Stimulated activated CD4-positive, alpha-beta T cell treated with anti-CD3 and anti-CD28 coated beads, Interleukin-2, amount 100 ng/mL, for 48 hours (primary cell): ENCODE measurements at regions not wholly inside any gene's neighbourhood (a gene's known extent, or its start where the extent isn't known, plus 50 kb on each side); places are given as distances from the start of the nearest gene placed in this dataset.
"Not testable (repeated sequence)": the region's sequence is repeated elsewhere in the genome, so short reads cannot be mapped to it uniquely, and the experiment has no call there.

Experiments used
- DNase-seq, 2 donors: peaks; one replicate each; pipeline ENCODE4 v3.0.0-alpha.2; 2020

DNA sequence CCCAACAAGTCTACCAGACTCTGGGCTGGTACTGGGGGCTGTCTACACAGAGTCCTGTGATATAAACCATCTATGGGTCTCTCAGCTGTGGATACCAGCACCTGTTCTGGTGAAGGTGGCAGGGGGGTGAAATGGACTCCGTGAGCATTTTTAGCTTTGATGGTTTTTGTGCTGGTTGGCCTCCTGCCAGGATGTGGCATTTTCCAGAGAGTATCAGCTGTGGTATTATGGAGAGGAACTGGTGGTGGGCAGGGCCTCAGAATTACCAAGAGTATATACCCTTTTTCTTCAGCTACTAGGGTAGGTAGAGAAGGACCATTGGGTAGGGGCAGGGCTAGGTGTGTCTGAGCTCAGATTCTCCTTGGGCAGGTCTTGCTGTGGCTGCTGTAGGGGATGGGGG lies 1920.9 kb upstream of the PCDH20 start:
- no peak for DNase-seq

- no peak for DNase-seq
Observed at GRCh38 chr13:63327584-63327983, 1911.9 kb upstream of the PCDH20 start.

- DNase-seq = no peak
Observed at GRCh38 chr13:63323441-63323840, 1907.8 kb upstream of the PCDH20 start.

GRCh38 chr13:63311587-63311986 lies 1895.9 kb upstream of the PCDH20 start:
- DNase-seq = no peak

DNA sequence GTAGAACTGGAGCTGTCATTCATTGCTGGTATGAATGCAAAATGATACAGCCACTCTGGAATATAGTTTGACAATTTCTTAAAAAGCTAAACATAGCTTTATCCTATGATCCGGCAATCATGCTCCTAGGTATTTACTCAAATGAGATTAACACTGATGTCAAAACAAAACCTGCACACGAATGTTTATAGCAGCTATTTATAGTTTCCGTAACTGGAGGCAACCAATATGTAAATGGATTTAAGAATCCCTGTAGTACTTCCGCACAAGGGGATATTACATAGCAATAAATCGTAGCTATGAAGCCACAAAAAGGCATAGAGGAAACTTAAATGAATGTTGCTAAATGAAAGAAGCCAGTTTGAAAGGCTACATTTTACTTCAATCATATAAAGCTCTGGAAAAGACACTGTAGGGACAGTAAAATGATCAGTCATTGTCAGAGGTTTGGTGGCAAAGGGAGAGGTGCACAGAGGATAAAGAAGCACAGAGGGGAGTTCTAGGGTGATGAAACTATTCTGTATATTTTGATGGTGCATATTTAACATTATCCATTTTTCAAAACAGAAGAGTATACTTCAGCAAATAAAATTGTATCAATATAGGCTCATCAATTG lies 1893.0 kb upstream of the PCDH20 start:
- no peak for DNase-seq

DNA sequence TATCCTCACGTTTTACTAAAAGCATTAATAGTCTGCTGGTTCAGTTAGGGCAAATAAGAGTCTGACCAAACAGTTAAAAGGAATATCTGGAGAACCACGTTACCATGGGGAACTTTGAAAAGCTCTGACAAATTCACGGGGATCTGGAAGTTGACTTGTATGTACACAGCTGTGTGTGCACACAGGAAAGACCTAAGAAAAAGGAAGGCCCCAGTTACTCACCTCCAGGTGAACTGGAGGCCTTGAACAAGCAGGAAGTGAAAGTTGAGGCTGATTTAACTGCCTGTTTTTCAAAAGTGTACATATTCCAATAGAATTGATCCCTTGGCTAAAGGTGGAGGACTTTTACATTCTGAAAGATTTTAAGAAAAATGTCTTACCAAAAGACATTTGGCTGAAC lies 1891.6 kb upstream of the PCDH20 start:
- DNase-seq = no peak

GRCh38 chr13:63305641-63306133 lies 1890.0 kb upstream of the PCDH20 start:
- DNase-seq = no peak

DNA sequence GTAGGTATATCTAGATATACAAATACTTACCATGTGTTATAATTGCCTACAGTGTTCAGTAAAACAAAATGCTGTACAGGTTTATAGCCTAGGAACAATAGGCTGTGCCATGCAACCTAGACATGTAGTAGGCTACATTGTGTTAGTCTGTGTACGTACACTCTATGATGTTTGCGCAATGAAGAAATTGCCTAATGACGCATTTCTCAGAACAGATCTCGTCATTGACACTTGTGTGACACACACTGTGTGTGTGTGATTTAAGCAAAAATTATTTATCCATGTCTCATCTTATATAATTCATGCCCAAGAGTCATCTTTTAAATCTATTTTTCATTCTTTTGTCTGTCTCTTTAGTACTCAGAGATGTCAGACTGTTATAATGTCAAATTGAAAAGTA lies 1888.8 kb upstream of the PCDH20 start:
- DNase-seq = no peak

GRCh38 chr13:63299866-63300394 lies 1884.3 kb upstream of the PCDH20 start:
- DNase-seq = no peak

DNA sequence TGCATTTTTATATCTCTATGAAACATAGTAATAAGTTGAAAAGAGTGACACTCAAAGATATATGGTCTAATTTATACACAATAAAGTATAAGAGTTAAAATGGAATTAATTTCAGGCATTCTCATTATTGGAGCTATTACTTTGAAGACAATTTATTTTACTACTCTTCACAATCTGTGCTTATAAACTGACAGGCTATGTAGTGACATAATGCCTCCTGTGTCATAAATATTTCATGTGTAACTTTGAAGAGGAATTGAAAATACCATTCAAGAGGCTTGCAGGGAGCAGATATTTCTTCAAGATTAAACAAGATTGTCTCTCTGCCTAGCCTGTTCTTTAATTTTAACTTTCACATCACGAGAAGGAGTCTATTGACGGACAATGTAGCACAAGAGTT lies 1881.5 kb upstream of the PCDH20 start:
- no peak for DNase-seq

DNA sequence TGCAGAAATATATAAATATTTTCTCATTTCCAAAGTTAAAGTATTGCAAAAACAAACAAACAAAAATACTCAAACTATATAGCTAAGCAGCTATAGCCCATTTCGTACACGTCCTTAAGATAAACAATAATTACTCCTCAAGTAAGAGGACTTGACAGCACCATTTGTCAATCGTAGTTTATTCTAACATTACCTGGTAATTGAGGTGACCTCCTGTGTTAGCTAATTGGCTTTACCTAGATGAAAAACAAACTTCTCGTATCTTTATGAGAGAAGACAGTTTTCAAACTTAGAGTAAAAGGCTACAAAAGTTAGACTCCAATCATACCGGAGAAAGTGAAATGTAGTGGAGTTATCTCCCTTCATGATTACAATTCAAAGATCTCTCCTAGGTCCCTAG lies 1876.1 kb upstream of the PCDH20 start:
- no peak for DNase-seq

DNA sequence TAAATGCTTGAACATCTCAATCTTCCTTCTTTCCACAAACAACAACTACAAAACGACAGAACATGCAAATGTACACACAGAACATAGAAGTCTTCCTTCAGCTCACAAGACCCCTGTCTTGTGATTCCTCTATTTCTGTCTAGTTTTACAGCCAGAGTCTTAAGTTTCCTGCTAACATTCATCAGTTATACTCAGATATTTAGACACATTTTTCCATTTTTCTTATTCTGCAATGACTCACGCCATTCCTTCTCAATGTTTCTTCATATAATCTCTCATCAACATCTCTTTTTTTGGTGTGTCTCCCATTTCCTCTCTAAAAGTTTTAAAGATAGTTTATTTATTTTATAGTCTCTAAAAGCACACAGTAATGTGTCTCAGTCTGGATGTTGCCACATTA lies 1872.9 kb upstream of the PCDH20 start:
- no peak for DNase-seq

- DNase-seq = no peak
Observed at GRCh38 chr13:63287926-63288325, 1872.3 kb upstream of the PCDH20 start.

DNA sequence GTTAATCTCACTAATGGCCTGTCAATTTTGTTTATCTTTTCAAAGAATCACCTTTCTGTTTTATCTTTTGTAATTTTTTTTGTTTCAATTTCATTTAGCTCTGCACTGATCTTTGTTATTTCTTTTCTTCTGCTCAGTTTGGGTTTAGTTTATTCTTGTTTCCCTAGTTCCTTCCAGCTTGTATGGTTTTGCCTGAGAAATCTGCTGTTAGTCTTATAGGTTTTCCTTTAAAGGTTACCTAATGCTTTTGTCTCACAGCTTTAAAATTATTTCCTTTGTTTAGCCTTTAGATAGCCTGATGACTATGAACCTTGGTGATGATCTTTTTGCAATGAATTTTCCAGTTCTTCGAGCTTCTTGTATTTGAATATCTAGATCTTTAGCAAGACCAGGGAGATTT lies 1869.8 kb upstream of the PCDH20 start:
- no peak for DNase-seq

DNA sequence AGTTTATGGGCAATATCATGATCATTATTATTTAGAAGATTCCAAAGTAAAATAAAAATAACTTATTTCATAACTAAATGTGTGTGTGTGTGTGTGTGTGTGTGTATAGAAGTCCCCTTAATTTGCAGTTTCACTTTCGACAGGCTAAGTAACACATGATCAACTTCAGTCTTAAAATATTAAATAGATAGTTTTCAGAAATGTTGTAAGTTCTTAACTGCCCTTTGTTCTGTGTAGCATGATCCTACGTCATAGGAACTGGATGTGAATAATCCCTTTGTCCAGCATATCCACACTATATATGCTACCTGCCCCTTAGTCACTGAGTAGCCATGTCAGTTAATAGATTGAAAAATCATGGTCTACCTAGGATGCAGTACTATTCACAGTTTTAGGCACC lies 1863.5 kb upstream of the PCDH20 start:
- no peak for DNase-seq

DNA sequence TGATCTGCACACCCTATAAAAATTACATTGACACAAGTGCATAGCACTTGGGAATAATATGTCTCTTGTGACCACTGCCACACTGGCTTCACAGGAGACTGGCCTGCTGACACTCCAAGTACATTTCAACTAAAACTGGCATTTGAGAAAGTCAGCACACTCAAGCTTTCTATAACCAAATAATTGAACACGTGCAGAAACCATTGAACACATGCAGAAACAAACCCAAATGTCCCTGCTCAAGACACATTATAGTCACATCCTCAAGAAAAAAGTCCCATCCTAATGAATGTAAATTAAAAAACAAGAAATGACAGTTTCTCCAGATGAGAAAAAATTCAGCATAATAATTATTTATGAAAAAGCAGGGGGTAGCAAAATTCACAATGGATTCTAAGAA lies 1859.1 kb upstream of the PCDH20 start:
- DNase-seq = no peak

DNA sequence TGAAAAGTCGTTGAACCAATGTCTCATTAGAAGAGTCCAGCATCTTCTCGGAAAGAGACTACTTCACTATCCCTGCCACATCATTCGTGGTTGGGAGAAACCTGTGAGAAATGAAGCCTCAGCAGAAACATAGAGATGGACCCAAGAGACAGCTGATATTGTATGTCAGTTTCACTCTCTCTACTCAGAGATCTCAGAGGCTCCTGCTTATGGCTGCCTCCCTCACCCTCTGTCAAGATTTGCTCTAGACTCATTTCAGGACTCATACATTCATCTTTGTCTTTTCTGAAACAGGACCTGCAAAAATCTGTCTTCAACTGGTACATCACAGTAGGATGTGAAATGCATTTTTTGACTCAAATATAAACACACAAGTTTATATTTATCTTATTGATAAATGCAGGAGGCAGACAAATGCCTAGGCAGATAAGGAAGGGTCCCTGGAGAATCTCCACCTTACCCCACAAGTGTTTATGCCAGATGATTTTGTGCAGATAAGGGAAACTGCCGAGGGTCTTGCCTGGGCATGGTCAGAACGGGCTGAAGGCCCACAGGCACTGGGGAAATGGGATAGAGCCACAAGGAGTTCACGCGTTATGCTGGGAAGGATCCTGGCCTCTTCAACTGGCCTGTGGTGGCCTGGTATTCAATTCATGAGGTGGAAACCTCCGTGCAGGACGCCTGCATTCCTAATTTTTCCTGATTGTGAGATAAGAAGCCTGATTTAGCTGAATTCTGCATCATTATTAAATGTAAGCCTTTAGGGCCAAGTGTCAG lies 1834.0 kb upstream of the PCDH20 start:
- DNase-seq = no peak

DNA sequence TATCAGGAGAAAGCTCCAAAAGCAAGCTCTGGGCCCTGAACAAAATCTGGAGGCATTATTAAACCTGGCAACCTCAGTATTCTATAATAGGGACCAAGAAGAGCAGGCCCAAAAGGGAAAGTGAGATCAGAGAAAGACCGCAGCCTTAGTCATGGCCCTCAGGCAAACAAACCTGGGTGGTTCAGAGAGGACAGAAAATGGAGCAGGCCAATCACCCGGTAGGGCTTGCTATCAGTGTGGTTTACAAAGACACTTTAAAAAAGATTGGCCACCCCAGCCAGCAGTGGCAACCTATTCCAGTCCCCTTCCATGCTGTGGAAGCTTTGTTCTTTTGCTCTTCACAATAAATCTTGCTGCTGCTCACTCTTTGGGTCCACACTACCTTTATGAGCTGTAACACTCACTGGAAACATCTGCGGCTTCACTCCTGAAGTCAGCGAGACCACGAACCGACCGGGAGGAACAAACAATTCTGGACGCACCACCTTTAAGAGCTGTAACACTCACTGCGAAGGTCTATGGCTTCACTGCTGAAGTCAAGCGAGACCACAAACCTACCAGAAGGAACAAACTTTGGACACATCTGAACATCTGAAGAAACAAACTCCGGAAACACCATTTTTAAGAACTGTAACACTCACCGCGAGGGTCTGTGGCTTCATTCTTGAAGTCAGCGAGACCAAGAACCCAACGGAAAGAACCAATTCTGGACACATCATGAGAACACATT lies 1821.2 kb upstream of the PCDH20 start:
- DNase-seq = not testable (repeated sequence)

DNA sequence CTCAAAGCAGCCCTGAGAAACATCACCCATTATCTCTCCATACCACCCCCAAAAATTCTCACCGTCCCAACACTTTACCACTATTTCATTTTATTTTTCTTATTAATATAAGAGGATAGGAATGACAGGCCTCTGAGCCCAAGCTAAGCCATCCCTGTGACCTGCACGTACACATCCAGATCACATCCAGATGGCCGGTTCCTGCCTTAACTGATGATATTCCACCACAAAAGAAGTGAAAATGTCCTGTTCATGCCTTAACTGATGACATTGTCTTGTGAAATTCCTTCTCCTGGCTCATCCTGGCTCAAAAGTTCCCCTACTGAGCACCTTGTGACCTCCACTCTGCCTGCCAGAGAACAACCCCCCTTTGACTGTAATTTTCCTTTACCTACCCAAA lies 1802.9 kb upstream of the PCDH20 start:
- not testable (repeated sequence) for DNase-seq

- DNase-seq = no peak
Observed at GRCh38 chr13:63209330-63210017, 1793.8 kb upstream of the PCDH20 start.

- no peak for DNase-seq
Observed at GRCh38 chr13:63208826-63209225, 1793.2 kb upstream of the PCDH20 start.

DNA sequence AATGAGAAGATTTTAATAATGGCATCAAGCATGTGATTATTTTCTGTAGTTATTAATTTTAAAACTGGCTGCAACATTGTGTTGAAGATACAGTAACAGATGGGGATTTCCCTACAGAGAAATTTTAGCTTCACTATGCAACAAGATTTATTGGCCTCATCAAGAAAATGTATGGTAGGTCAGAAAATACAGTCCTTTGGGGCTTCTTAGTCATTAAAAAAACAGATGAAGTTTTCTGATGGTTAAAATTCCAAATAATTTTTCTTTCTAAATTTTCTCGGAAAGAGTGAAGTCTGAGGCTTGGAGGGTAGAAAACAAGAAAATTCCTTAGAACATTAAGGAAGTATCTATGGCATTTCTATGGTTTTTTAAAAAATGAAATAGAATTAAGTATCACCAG lies 1790.8 kb upstream of the PCDH20 start:
- DNase-seq = no peak

DNA sequence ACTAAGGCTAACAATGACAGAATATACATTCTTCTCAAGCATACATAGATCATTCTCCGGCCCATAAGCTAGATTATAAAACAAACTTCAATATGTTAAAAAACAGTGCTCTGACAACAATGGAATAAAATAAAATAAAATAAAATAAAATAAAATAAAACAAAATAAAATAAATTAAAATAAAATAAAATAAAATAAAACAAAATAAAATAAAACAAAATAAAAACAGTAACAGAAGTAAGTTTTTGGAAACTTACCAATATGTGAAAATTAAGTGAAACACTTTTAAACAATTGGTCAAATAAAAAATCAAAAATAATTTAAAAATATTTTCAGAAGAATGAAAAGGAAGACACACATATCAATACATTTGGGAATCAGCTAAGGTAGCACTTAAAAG lies 1785.8 kb upstream of the PCDH20 start:
- no peak for DNase-seq
